GM19468 (cell line): ENCODE measurements at regions not wholly inside any gene's neighbourhood (a gene's known extent, or its start where the extent isn't known, plus 50 kb on each side); places are given as distances from the start of the nearest gene placed in this dataset.

ENCODE experiments used
- ATAC-seq: cut with Tn5 transposase; IDR thresholded peaks from one replicate; pipeline ENCODE4 v1.9.1; 2021; ENCODE audit warnings: mild to moderate bottlenecking, moderate library complexity, moderate number of reproducible peaks; ENCODE audit not compliant: unreplicated experiment; ENCODE audit errors: extremely low read depth

GRCh38 chr6:108774555-108774954, 73.7 kb upstream of the ARMC2 start:
- no peak for ATAC-seq

GRCh38 chr6:108777536-108777935, 70.7 kb upstream of the ARMC2 start:
- ATAC-seq, result no peak

- no peak for ATAC-seq
Measured at GRCh38 chr6:108778421-108779186, 69.6 kb upstream of the ARMC2 start.

GRCh38 chr6:108779536-108780275, 68.5 kb upstream of the ARMC2 start:
- ATAC-seq, result no peak

GRCh38 chr6:108780784-108781183, 67.4 kb upstream of the ARMC2 start:
- ATAC-seq, result no peak

GRCh38 chr6:108781419-108782100, 66.7 kb upstream of the ARMC2 start:
- no peak for ATAC-seq

GRCh38 chr6:108782179-108783041, 65.8 kb upstream of the ARMC2 start:
- peak; percentile 35 for ATAC-seq

- no peak for ATAC-seq
Measured at GRCh38 chr6:108785653-108786052, 62.6 kb upstream of the ARMC2 start.

GRCh38 chr6:108788416-108788815, 59.8 kb upstream of the ARMC2 start:
- ATAC-seq, result no peak

- no peak for ATAC-seq
Measured at GRCh38 chr6:108789475-108789874, 58.7 kb upstream of the ARMC2 start.

GRCh38 chr6:108791700-108792099, 56.5 kb upstream of the ARMC2 start:
- no peak for ATAC-seq

- ATAC-seq, result no peak
Measured at GRCh38 chr6:108793516-108794251, 54.5 kb upstream of the ARMC2 start.

- ATAC-seq, result no peak
Measured at GRCh38 chr6:108795122-108795521, 53.1 kb upstream of the ARMC2 start.

- no peak for ATAC-seq
Measured at GRCh38 chr6:108795814-108796213, 52.4 kb upstream of the ARMC2 start.

- no peak for ATAC-seq
Measured at GRCh38 chr6:108796875-108797274, 51.3 kb upstream of the ARMC2 start.

GRCh38 chr6:108797951-108798669, 50.1 kb upstream of the ARMC2 start:
- no peak for ATAC-seq
